H9 (cell line): ENCODE measurements at regions not wholly inside any gene's neighbourhood (a gene's known extent, or its start where the extent isn't known, plus 50 kb on each side); places are given as distances from the start of the nearest gene placed in this dataset.

Experiments
- DNase-seq: peaks from one replicate; pipeline ENCODE4 v3.0.0-alpha.2; 2017
- H2AFZ ChIP-seq: one replicate; pipeline ENCODE4 v1.6.1; 2013; ENCODE audit warnings: mild to moderate bottlenecking, low read length, control low read depth, moderate library complexity
- H2AK5ac ChIP-seq: 2 replicates; pipeline ENCODE4 v1.6.1; 2013; ENCODE audit warnings: low read length, control low read depth, mixed read lengths; ENCODE audit not compliant: insufficient read length
- H2BK120ac ChIP-seq: one replicate; pipeline ENCODE4 v1.6.1; 2013; ENCODE audit warnings: low read depth, mild to moderate bottlenecking, low read length, control low read depth, inconsistent platforms; ENCODE audit not compliant: poor library complexity, severe bottlenecking
- H2BK12ac ChIP-seq: 2 replicates; pipeline ENCODE4 v1.6.1; 2013; ENCODE audit warnings: low read length, control low read depth, mixed read lengths, low read depth; ENCODE audit not compliant: insufficient read length
- H2BK15ac ChIP-seq: 2 replicates; pipeline ENCODE4 v1.6.1; 2013; ENCODE audit warnings: low read depth, low read length, control low read depth
- H2BK20ac ChIP-seq: one replicate; pipeline ENCODE4 v1.6.1; 2013; ENCODE audit warnings: low read depth, mild to moderate bottlenecking, low read length, control low read depth, inconsistent platforms; ENCODE audit not compliant: poor library complexity, severe bottlenecking
- H2BK5ac ChIP-seq: 2 replicates; pipeline ENCODE4 v1.6.1; 2013; ENCODE audit warnings: low read length, control low read depth, mixed read lengths; ENCODE audit not compliant: insufficient read length
- H3K14ac ChIP-seq: 2 replicates; pipeline ENCODE4 v1.6.1; 2013; ENCODE audit warnings: low read length, control low read depth; ENCODE audit not compliant: insufficient read depth
- H3K18ac ChIP-seq: 2 replicates; pipeline ENCODE4 v1.6.1; 2013; ENCODE audit warnings: low read depth, mild to moderate bottlenecking, mixed read lengths, low read length, control low read depth; ENCODE audit not compliant: insufficient read length
- H3K23ac ChIP-seq: 2 replicates; pipeline ENCODE4 v1.6.1; 2013; ENCODE audit warnings: low read length, control low read depth, mixed read lengths, low read depth; ENCODE audit not compliant: insufficient read length
- H3K23me2 ChIP-seq: 2 replicates; pipeline ENCODE4 v1.6.1; 2013; ENCODE audit warnings: low read depth, mild to moderate bottlenecking, mixed read lengths, low read length, control low read depth; ENCODE audit not compliant: insufficient read length, poor library complexity, severe bottlenecking
- H3K27ac ChIP-seq: 2 replicates; pipeline ENCODE4 v1.5.1; 2013; ENCODE audit warnings: low read length, control low read depth, mixed read lengths, low read depth; ENCODE audit not compliant: insufficient read length
- H3K27me3 ChIP-seq: 2 replicates; pipeline ENCODE4 v1.6.1; 2013; ENCODE audit warnings: low read length, control low read depth, inconsistent platforms; ENCODE audit not compliant: insufficient read depth
- H3K4ac ChIP-seq: 2 replicates; pipeline ENCODE4 v1.6.1; 2013; ENCODE audit warnings: low read depth, mild to moderate bottlenecking, control low read depth, inconsistent platforms, low read length, moderate library complexity
- H3K4me1 ChIP-seq: 2 replicates; pipeline ENCODE4 v1.6.1; 2013; ENCODE audit warnings: low read length, control low read depth, inconsistent platforms; ENCODE audit not compliant: insufficient read depth
- H3K4me2 ChIP-seq: 2 replicates; pipeline ENCODE4 v1.6.1; 2013; ENCODE audit warnings: low read length, control low read depth, mixed read lengths; ENCODE audit not compliant: insufficient read length, insufficient read depth
- H3K56ac ChIP-seq: 2 replicates; pipeline ENCODE4 v1.6.1; 2013; ENCODE audit warnings: low read depth, mild to moderate bottlenecking, mixed read lengths, low read length, control low read depth; ENCODE audit not compliant: insufficient read length
- H3K79me1 ChIP-seq: 2 replicates; pipeline ENCODE4 v1.6.1; 2013; ENCODE audit warnings: low read depth, mild to moderate bottlenecking, moderate library complexity, low read length, control low read depth, inconsistent platforms; ENCODE audit not compliant: insufficient read depth, poor library complexity, severe bottlenecking
- H3K79me2 ChIP-seq: 2 replicates; pipeline ENCODE4 v1.6.1; 2013; ENCODE audit warnings: low read length, control low read depth, inconsistent platforms; ENCODE audit not compliant: insufficient read depth
- H3K9ac ChIP-seq: 2 replicates; pipeline ENCODE4 v1.6.1; 2013; ENCODE audit warnings: low read length, control low read depth, mixed read lengths; ENCODE audit not compliant: insufficient read length; ENCODE audit errors: extremely low read depth
- H3K9me3 ChIP-seq: one replicate; pipeline ENCODE4 v1.6.1; 2013; ENCODE audit warnings: low read depth, low read length, inconsistent platforms; ENCODE audit not compliant: control insufficient read depth
- H3T11ph ChIP-seq: one replicate; pipeline ENCODE4 v1.6.1; 2013; ENCODE audit warnings: mild to moderate bottlenecking, low read length, control low read depth, inconsistent platforms
- H4K20me1 ChIP-seq: one replicate; pipeline ENCODE4 v1.6.1; 2013; ENCODE audit not compliant: control insufficient read depth, insufficient read length, insufficient read depth
- H4K5ac ChIP-seq: 2 replicates; pipeline ENCODE4 v1.6.1; 2013; ENCODE audit warnings: low read depth, mild to moderate bottlenecking, mixed read lengths, low read length, control low read depth; ENCODE audit not compliant: insufficient read length
- H4K8ac ChIP-seq: replicated peaks from 2 replicates; pipeline ENCODE4 v1.6.1; 2013; ENCODE audit warnings: low read length, control low read depth, mixed read lengths, low read depth; ENCODE audit not compliant: insufficient read length
- H4K91ac ChIP-seq: 2 replicates; pipeline ENCODE4 v1.6.1; 2013; ENCODE audit warnings: low read depth, mild to moderate bottlenecking, moderate library complexity, mixed read lengths, low read length, control low read depth; ENCODE audit not compliant: insufficient read length
- H3K27ac Mint-ChIP-seq, 3 experiments: 2 replicates in 2 of 3; 3 replicates in 1 of 3; pipeline ENCODE4 v1.8.0; 2020 to 2021; ENCODE audit warnings: mixed read lengths in 3 of 3, mild to moderate bottlenecking in 1 of 3, moderate library complexity in 1 of 3
- H3K27me3 Mint-ChIP-seq: 2 replicates; pipeline ENCODE4 v1.8.0; 2021; ENCODE audit warnings: low read depth, mild to moderate bottlenecking, moderate library complexity, mixed read lengths
- H3K36me3 Mint-ChIP-seq, 3 experiments: 2 replicates in 2 of 3; 3 replicates in 1 of 3; pipeline ENCODE4 v1.8.0; 2020 to 2021; ENCODE audit warnings: low read depth in 3 of 3, mixed read lengths in 3 of 3; ENCODE audit not compliant: insufficient read depth in 1 of 3
- H3K4me1 Mint-ChIP-seq, 2 experiments: 2 replicates each; pipeline ENCODE4 v1.8.0; 2020; ENCODE audit warnings: mixed read lengths in 2 of 2
- H3K4me3 Mint-ChIP-seq, 2 experiments: 2 replicates in 1 of 2; 3 replicates in 1 of 2; pipeline ENCODE4 v1.8.0; 2020 to 2021; ENCODE audit warnings: mild to moderate bottlenecking in 2 of 2, mixed read lengths in 2 of 2, moderate library complexity in 1 of 2
- H3K9me3 Mint-ChIP-seq, 2 experiments: 2 replicates in 1 of 2; 3 replicates in 1 of 2; pipeline ENCODE4 v1.8.0; 2020; ENCODE audit warnings: mild to moderate bottlenecking in 2 of 2, mixed read lengths in 2 of 2, moderate library complexity in 1 of 2
- WGBS: extraction: QIAGEN DNeasy Blood & Tissue Kit; methylation state at CpG from one replicate; pipeline ENCODE4 v1.1.7; 2013; ENCODE audit warnings: missing lambda C conversion rate, low lambda C conversion rate, mixed read lengths; ENCODE audit not compliant: insufficient read length; ENCODE audit errors: extremely low coverage; 5-methylcytosine and 5-hydroxymethylcytosine counted together
- TF ChIP-seq, protein P1 (sequence below): fragments of 200-600 bp; sonication (generic); conservative IDR thresholded peaks from 3 replicates; pipeline ENCODE4 v1.8.0; 2021; ENCODE audit warnings: antibody characterized with exemption, mild to moderate bottlenecking

DNA sequence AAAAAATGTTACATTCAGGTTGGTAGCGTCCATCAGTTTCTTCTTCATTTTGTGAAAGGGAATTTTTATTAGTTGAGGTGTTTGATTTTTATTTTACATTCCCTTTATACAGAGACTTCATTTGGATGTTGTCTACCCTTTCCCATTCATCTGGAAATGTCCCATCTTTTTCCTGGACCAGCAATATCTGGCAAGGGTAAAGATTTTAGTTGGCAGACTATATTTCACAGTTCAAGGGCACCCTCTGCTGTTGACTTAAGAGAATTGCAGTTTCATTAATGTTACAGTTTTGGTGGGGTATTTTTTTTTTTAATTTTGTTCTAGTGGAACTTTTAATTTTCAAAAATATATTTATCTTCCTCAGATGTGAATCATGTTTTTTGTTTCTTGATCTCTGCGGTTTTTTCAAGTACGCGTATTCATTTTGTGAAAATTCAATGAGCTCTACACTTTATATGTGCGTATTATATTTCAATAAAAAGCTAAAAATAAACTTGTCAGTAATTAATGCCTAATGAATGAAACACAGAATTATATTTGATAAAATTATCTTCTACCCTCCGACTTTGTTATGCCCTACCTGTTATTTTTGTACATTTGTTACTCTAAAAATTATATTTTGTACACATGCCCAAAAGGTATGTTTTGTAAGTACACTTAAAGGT lies 97.9 kb upstream of the KLF14 start:
- Histone ChIP-seq H3K27ac (no peak overlapping the region), H3K23ac (no peak overlapping the region), H3K56ac (no peak overlapping the region), H3K9ac (no peak overlapping the region), H3K27me3 (no peaks in the 10 kb centered on the region), H2BK120ac (no peak overlapping the region), H2BK20ac (no peak overlapping the region), H3K14ac (no peak overlapping the region), H4K20me1 (no peaks in the 10 kb centered on the region), H3K4ac (no peak overlapping the region), H3K79me2 (no peaks in the 10 kb centered on the region), H2BK12ac (no peak overlapping the region), H3K18ac (no peak overlapping the region), H2BK5ac (no peak overlapping the region), H3K9me3 (no peaks in the 10 kb centered on the region), H3T11ph (no peak overlapping the region), H4K5ac (no peak overlapping the region), H2BK15ac (no peak overlapping the region), H3K23me2 (no peaks in the 10 kb centered on the region), H4K91ac (no peak overlapping the region), H3K4me2 (no peak overlapping the region), H3K79me1 (no peaks in the 10 kb centered on the region), H2AFZ (no peak overlapping the region), H4K8ac (no peak overlapping the region), H2AK5ac (no peak overlapping the region), H3K4me1 (no peaks in the 10 kb centered on the region)
- Mint-ChIP-seq H3K36me3 (peaks cover 0 to 2% (median 0%) of the 10 kb centered on the region in 3 experiments; a peak in 2 of 7 replicates), H3K4me3 (no peak overlapping the region), H3K27ac (no peak overlapping the region), H3K27me3 (no peaks in the 10 kb centered on the region; the same call in 1 of the 2 replicates), H3K4me1 (no peaks in the 10 kb centered on the region), H3K9me3 (peaks cover 2 to 6% of the 10 kb centered on the region in 2 experiments)
- DNase-seq = no peak
- no CpG with 5 or more reads among the region's 6 CpGs for WGBS
- TF ChIP-seq, protein P1, sequence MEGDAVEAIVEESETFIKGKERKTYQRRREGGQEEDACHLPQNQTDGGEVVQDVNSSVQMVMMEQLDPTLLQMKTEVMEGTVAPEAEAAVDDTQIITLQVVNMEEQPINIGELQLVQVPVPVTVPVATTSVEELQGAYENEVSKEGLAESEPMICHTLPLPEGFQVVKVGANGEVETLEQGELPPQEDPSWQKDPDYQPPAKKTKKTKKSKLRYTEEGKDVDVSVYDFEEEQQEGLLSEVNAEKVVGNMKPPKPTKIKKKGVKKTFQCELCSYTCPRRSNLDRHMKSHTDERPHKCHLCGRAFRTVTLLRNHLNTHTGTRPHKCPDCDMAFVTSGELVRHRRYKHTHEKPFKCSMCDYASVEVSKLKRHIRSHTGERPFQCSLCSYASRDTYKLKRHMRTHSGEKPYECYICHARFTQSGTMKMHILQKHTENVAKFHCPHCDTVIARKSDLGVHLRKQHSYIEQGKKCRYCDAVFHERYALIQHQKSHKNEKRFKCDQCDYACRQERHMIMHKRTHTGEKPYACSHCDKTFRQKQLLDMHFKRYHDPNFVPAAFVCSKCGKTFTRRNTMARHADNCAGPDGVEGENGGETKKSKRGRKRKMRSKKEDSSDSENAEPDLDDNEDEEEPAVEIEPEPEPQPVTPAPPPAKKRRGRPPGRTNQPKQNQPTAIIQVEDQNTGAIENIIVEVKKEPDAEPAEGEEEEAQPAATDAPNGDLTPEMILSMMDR = peak; percentile 86
